ENCODE measurements at regions not wholly inside any gene's neighbourhood (a gene's known extent, or its start where the extent isn't known, plus 50 kb on each side); places are given as distances from the start of the nearest gene placed in this dataset.

DNA sequence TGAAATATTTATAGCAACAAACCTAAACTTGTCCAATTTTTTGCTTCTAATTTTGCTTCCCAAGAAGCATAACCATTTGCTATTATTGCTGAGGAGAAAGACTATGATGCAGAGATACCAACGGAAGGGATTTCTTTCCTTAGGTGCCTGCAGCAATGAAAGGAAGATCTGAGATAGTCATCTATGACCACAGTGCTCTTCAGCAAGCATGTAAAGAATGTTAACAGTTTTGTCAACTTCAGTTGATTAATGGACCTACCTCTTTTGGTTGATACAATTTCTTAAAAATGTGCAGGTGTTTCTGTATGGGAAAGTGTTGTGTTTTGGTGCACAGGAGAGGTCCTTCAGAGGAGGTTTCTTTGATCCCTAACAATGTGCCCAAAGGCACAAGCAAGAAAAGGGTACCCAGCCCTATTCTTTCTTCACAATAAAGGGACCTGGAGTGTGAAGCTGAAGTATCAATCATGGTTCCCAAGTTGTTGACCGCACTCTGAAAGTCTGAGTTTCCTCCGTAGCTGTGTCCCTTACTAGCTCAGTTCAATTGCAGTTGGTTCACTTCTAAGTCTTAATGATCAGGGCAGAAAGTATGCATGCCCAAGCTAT is 307.7 kb upstream of the KCNH8 start:
- TF ChIP-seq, protein P1, sequence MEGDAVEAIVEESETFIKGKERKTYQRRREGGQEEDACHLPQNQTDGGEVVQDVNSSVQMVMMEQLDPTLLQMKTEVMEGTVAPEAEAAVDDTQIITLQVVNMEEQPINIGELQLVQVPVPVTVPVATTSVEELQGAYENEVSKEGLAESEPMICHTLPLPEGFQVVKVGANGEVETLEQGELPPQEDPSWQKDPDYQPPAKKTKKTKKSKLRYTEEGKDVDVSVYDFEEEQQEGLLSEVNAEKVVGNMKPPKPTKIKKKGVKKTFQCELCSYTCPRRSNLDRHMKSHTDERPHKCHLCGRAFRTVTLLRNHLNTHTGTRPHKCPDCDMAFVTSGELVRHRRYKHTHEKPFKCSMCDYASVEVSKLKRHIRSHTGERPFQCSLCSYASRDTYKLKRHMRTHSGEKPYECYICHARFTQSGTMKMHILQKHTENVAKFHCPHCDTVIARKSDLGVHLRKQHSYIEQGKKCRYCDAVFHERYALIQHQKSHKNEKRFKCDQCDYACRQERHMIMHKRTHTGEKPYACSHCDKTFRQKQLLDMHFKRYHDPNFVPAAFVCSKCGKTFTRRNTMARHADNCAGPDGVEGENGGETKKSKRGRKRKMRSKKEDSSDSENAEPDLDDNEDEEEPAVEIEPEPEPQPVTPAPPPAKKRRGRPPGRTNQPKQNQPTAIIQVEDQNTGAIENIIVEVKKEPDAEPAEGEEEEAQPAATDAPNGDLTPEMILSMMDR (IDR thresholded peaks at IDR 0.05) = no peak
- no peak for TF ChIP-seq POLR2A (IDR thresholded peaks at IDR 0.05)

Measured in right lobe of liver (tissue), 4 donors.